ENCODE measurements at regions not wholly inside any gene's neighbourhood (a gene's known extent, or its start where the extent isn't known, plus 50 kb on each side); places are given as distances from the start of the nearest gene placed in this dataset.

- in situ Hi-C loops (cut with HindIII; ENCODE audit: low sequenced_read_pairs) = no loop called here
These were observed 679.2 kb downstream of the NLGN4X start for GRCh38 chrX:5549512-5549911.

- in situ Hi-C loops (cut with HindIII; ENCODE audit: low sequenced_read_pairs) = no loop called here
These were observed 691.6 kb downstream of the NLGN4X start for GRCh38 chrX:5537098-5537497.

DNA sequence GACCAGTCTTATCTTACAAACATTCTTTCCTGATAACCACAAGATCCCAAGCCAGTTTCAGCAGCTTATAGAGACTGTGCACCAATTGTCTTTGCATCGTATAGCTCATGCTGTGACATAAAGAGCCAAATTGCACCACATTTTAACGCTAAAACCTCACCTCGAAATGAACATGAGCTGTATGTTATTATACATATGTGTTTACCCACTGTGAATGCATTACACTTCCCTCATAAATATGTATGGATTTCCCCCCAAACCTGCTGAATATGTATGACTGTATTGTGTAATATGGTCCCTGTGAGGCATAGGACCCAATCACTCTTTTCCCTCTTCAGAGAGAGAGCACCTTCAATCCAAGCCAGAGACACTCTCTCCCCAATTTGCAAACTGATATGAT lies 692.4 kb downstream of the NLGN4X start:
- in situ Hi-C loops (cut with HindIII; ENCODE audit: low sequenced_read_pairs) = no loop called here

GRCh38 chrX:5528057-5528456 lies 700.6 kb downstream of the NLGN4X start:
- in situ Hi-C loops (cut with HindIII; ENCODE audit: low sequenced_read_pairs) = no loop called here

DNA sequence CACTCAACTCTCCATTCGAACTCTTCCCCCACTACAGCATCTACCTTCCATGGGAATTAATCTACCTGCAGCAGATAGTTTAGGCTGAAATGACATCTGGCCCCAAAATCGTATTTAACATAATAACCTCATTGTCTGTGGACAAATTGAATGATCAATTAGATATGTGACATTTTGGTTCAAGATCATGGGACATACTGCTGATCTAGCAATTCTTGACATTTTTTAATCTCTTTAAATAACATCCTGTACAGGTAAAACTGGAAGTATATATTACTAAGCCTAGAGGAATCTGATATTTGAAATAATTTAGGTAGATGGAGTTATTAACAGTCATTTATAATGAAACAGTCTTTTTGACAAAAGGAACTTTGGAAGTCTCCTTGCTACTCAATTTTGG lies 702.5 kb downstream of the NLGN4X start:
- in situ Hi-C loops (cut with HindIII; ENCODE audit: low sequenced_read_pairs) = no loop called here

GRCh38 chrX:5490786-5491563 lies 737.7 kb downstream of the NLGN4X start:
- in situ Hi-C loops (cut with HindIII; ENCODE audit: low sequenced_read_pairs) = no loop called here

- in situ Hi-C loops (cut with HindIII; ENCODE audit: low sequenced_read_pairs) = no loop called here
These were observed 754.4 kb downstream of the NLGN4X start for GRCh38 chrX:5474282-5474681.

GRCh38 chrX:5458300-5458842 lies 770.3 kb downstream of the NLGN4X start:
- in situ Hi-C loops (cut with HindIII; ENCODE audit: low sequenced_read_pairs) = no loop called here

DNA sequence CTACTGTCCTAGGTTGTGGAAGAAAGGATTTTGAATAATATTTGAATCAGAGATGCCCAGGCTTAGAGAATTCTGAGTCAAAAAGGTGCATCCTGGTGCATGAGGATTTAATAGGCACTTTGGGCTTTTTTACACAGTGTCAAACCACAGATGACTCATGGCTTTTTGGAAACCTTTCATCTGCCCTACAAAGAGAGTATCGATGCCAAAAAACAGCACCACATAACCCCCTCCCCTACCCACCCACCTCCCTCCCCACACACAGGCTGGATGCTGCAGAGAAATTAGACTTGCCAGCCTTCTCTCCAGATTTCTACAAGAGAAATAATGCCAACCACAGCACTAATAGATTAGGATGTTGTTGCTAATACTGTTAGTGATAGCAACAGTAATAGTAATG lies 779.3 kb downstream of the NLGN4X start:
- in situ Hi-C loops (cut with HindIII; ENCODE audit: low sequenced_read_pairs) = no loop called here

GRCh38 chrX:5431823-5432222 lies 796.8 kb downstream of the NLGN4X start:
- in situ Hi-C loops (cut with HindIII; ENCODE audit: low sequenced_read_pairs) = no loop called here

GRCh38 chrX:5425119-5425518 lies 803.5 kb downstream of the NLGN4X start:
- in situ Hi-C loops (cut with HindIII; ENCODE audit: low sequenced_read_pairs) = no loop called here

DNA sequence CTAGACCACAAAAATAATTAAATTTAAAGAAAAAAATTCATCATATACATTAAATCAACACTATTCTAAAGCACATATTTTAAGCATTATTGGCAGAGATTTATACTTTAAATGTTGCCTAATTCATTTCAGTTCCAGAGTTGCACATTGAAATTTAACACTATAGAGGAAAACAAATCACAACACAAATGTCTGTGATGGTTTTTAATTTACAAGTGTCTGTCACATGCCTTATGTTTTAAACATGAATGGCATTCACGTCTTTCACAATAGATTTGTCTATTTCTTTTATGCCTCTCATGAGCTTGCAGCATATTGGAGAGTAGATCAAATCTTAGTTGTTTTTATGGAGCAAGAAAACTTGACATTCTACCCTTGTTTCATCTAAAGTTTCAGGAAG lies 811.3 kb downstream of the NLGN4X start:
- in situ Hi-C loops (cut with HindIII; ENCODE audit: low sequenced_read_pairs) = no loop called here

- in situ Hi-C loops (cut with HindIII; ENCODE audit: low sequenced_read_pairs) = no loop called here
These were observed 812.9 kb downstream of the NLGN4X start for GRCh38 chrX:5415738-5416137.

DNA sequence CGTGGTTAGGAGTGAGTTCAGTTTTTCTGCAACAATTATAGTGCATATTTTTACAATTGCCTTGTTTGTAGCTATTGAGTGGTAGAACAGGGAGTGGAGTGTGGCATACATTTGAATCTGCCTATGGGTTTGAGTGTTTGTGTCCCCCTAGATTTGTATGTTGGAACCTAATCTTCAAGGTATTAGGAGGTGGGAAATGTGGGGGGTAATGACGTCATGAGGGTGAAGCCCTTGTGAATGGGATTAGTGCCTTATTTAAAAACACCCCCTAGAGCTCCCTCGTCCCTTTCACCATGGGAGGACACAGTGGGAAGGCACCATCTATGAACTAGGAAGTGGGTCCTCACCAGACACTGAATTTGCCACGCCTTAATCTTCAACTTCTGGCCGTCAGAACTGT lies 819.6 kb downstream of the NLGN4X start:
- in situ Hi-C loops (cut with HindIII; ENCODE audit: low sequenced_read_pairs) = no loop called here

GRCh38 chrX:5402461-5402860 lies 826.2 kb downstream of the NLGN4X start:
- in situ Hi-C loops (cut with HindIII; ENCODE audit: low sequenced_read_pairs) = no loop called here

GRCh38 chrX:5399403-5399802 lies 829.3 kb downstream of the NLGN4X start:
- in situ Hi-C loops (cut with HindIII; ENCODE audit: low sequenced_read_pairs) = no loop called here

GRCh38 chrX:5397409-5397808 lies 831.3 kb downstream of the NLGN4X start:
- in situ Hi-C loops (cut with HindIII; ENCODE audit: low sequenced_read_pairs) = no loop called here

- in situ Hi-C loops (cut with HindIII; ENCODE audit: low sequenced_read_pairs) = no loop called here
These were observed 838.3 kb downstream of the NLGN4X start for GRCh38 chrX:5390376-5390775.

GRCh38 chrX:5388087-5388486 lies 840.6 kb downstream of the NLGN4X start:
- in situ Hi-C loops (cut with HindIII; ENCODE audit: low sequenced_read_pairs) = no loop called here

DNA sequence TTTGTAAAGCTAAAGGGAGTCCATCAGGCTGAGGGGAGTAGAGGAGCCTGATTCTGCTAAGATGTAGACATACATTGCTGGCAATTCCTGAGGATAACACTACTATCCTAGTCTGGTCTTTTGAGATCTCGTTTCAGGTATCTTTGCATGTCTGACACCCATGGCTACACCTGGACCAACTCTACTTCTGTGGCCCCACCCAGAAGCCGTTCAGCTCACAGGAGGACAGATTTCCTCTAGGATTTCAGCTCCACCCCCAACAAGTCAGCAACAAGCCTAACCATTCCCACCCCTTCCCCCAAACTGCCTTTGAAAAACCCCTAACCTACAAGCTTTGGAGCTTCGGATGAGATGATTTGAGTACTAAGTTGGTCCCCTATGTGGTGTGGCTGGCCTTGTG lies 848.2 kb downstream of the NLGN4X start:
- in situ Hi-C loops (cut with HindIII; ENCODE audit: low sequenced_read_pairs) = no loop called here

- in situ Hi-C loops (cut with HindIII; ENCODE audit: low sequenced_read_pairs) = no loop called here
These were observed 886.8 kb downstream of the NLGN4X start for GRCh38 chrX:5341902-5342301.

DNA sequence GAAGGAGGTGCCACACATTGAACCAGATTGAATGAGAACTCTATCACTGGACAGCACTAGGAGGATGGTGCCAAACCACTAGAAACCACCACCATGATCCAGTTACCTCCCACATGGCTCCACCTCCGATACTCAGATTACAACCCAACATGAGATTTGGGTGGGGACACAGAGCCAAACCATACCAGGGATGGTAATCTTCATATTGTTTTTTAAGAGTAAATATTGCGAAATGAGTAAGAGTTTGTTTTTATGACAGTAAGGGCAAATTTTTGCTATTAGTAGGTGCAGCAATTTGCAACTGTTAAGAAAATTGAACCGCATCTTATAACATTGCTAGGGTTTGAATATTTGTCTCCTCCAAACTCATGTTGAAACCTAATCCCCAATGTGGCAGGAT lies 891.5 kb downstream of the NLGN4X start:
- in situ Hi-C loops (cut with HindIII; ENCODE audit: low sequenced_read_pairs) = no loop called here

DNA sequence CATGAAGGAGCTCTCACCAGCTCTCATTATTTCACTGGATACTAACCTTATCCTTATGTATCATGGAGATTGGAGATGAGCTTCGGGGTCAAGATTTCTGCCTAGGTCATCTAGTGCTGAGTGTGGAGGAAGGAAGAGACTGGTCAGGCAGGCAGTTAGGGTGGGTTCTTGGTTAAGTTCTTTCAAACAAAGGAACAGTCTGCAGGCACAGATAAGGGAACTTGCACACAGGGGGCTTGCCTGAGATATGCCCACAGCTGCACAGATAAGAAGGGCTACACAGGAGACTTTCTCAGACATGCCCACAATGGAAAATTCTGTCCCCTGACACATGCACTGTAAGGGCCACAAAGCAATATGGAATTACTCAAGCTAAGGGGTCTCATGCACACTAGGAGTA lies 904.1 kb downstream of the NLGN4X start:
- in situ Hi-C loops (cut with HindIII; ENCODE audit: low sequenced_read_pairs) = no loop called here
